ENCODE measurements at regions not wholly inside any gene's neighbourhood (a gene's known extent, or its start where the extent isn't known, plus 50 kb on each side); places are given as distances from the start of the nearest gene placed in this dataset.
A peak's percentile ranks its signal among the peaks of the same experiment; 100 is the strongest.

- DNase-seq, result no peak
Measured at GRCh38 chrX:130974323-130974722, 71.3 kb upstream of the ENOX2 start.

- DNase-seq, result peak in 2 of 5 donors; percentile 13
Measured at GRCh38 chrX:130975947-130976346, 72.9 kb upstream of the ENOX2 start.

- DNase-seq, result no peak
Measured at GRCh38 chrX:130981836-130982235, 76.3 kb upstream of the ARHGAP36 start.

GRCh38 chrX:130984782-130985181 lies 73.4 kb upstream of the ARHGAP36 start:
- no peak for DNase-seq

- DNase-seq, result no peak
Measured at GRCh38 chrX:130987241-130987640, 70.9 kb upstream of the ARHGAP36 start.

GRCh38 chrX:130990723-130991122 lies 67.4 kb upstream of the ARHGAP36 start:
- no peak for DNase-seq

- DNase-seq, result peak in 2 of 5 donors; percentile 2 to 5
Measured at GRCh38 chrX:130994671-130995070, 63.5 kb upstream of the ARHGAP36 start.

- DNase-seq, result no peak
Measured at GRCh38 chrX:130995439-130995838, 62.7 kb upstream of the ARHGAP36 start.

- DNase-seq, result no peak
Measured at GRCh38 chrX:130997314-130997713, 60.8 kb upstream of the ARHGAP36 start.

- no peak for DNase-seq
Measured at GRCh38 chrX:130999360-130999759, 58.8 kb upstream of the ARHGAP36 start.
